Sigmoid colon (tissue), 6 donors: ENCODE measurements at regions not wholly inside any gene's neighbourhood (a gene's known extent, or its start where the extent isn't known, plus 50 kb on each side); places are given as distances from the start of the nearest gene placed in this dataset.

ENCODE experiments used
- DNase-seq: peaks from one replicate; pipeline ENCODE4 v3.0.0-alpha.2; 2019
- H3K27ac ChIP-seq, 4 donors: fragments of 200-600 bp; sonication (generic); one replicate each; pipeline ENCODE4 v1.5.1; 2016 to 2019; ENCODE audit warnings: mild to moderate bottlenecking in 1 of 4
- H3K27me3 ChIP-seq, 3 donors: fragments of 200-600 bp; sonication (generic); one replicate each; pipeline ENCODE4 v1.5.1; 2019; ENCODE audit warnings: mild to moderate bottlenecking in 1 of 3
- H3K36me3 ChIP-seq, 4 donors: fragments of 200-600 bp; sonication (generic); one replicate each; pipeline ENCODE4 v1.5.1; 2016 to 2019
- H3K4me1 ChIP-seq, 4 donors: fragments of 200-600 bp; sonication (generic); one replicate each; pipeline ENCODE4 v1.5.1; 2017 to 2019
- H3K4me3 ChIP-seq, 4 donors: fragments of 200-600 bp; sonication (generic); one replicate each; pipeline ENCODE4 v1.5.1; 2017 to 2019; ENCODE audit warnings: mild to moderate bottlenecking in 2 of 4, moderate library complexity in 1 of 4
- H3K9me3 ChIP-seq, 4 donors: fragments of 200-600 bp in 3 of 4; sonication (generic) in 3 of 4; one replicate each; pipeline versions ENCODE4 v1.5.1 to v1.6.1; 2013 to 2019
- CTCF ChIP-seq, 4 experiments: fragments of 450-650 bp in 3 of 4; fragments of 200-600 bp in 1 of 4; IDR thresholded peaks; one replicate each; pipeline ENCODE4 v1.5.1; 2016 to 2019; ENCODE audit warnings: antibody characterized with exemption in 4 of 4, mild to moderate bottlenecking in 3 of 4, moderate library complexity in 2 of 4
- EP300 ChIP-seq, 4 donors: sonication (generic); formaldehyde crosslinking; IDR thresholded peaks; one replicate each; pipeline ENCODE4 v1.6.1; 2017; ENCODE audit warnings: antibody characterized with exemption in 4 of 4
- POLR2A ChIP-seq, 2 donors: fragments of 450-650 bp; IDR thresholded peaks; one replicate each; pipeline ENCODE4 v1.6.1; 2016; ENCODE audit warnings: antibody characterized with exemption in 2 of 2, mild to moderate bottlenecking in 2 of 2, moderate library complexity in 2 of 2
- POLR2AphosphoS5 ChIP-seq, 4 donors: sonication (generic); formaldehyde crosslinking; IDR thresholded peaks; one replicate each; pipeline ENCODE4 v1.6.1; 2017; ENCODE audit warnings: antibody characterized with exemption in 4 of 4
- WGBS, 2 donors: extraction: QIAGEN DNeasy Blood & Tissue Kit; methylation state at CpG; one replicate each; pipeline ENCODE4 v1.1.7; 2013; 5-methylcytosine and 5-hydroxymethylcytosine counted together
- intact Hi-C: fragments of 100-400 bp; cut with DNase I; formaldehyde crosslinking; loops from one replicate; pipeline ENCODE4 v1.15.1; 2023
- donor health status: healthy with polysubstance abuse.
- donor health status: healthy.

GRCh38 chr3:170730071-170730812 lies 139.8 kb downstream of the RPL22L1 start:
- H3K36me3 ChIP-seq: no peaks in the 10 kb centered on the region
- H3K4me1 ChIP-seq: no peaks in the 10 kb centered on the region
- no peaks in the 10 kb centered on the region for H3K9me3 ChIP-seq
- H3K27ac ChIP-seq: no peak overlapping the region
- no peaks in the 10 kb centered on the region for H3K27me3 ChIP-seq
- no peak for TF ChIP-seq POLR2AphosphoS5 (IDR thresholded peaks at IDR 0.05)
- no peak for TF ChIP-seq EP300 (IDR thresholded peaks at IDR 0.05)
- TF ChIP-seq POLR2A (IDR thresholded peaks at IDR 0.05): no peak
- no peak for TF ChIP-seq CTCF (IDR thresholded peaks at IDR 0.05)
- intact Hi-C loops: no loop called here
- DNase-seq: no peak
- no peak overlapping the region for H3K4me3 ChIP-seq
- WGBS, 2 donors: 84 to 89% methylated on average over 4 of the region's 4 CpGs

- Histone ChIP-seq H3K36me3 (no peaks in the 10 kb centered on the region), H3K4me1 (no peaks in the 10 kb centered on the region), H3K4me3 (no peak overlapping the region), H3K27me3 (no peaks in the 10 kb centered on the region), H3K9me3 (no peaks in the 10 kb centered on the region), H3K27ac (no peak overlapping the region)
- intact Hi-C loops: no loop called here
- no peak for TF ChIP-seq CTCF (IDR thresholded peaks at IDR 0.05)
- TF ChIP-seq POLR2AphosphoS5 (IDR thresholded peaks at IDR 0.05): no peak
- no peak for TF ChIP-seq EP300 (IDR thresholded peaks at IDR 0.05)
- TF ChIP-seq POLR2A (IDR thresholded peaks at IDR 0.05): no peak
- WGBS, 2 donors: 93% methylated on average over 3 of the region's 3 CpGs
- DNase-seq: no peak
Measured at GRCh38 chr3:170728181-170728580, 141.8 kb downstream of the RPL22L1 start.

- 91 to 97% methylated on average over 3 of the region's 3 CpGs for WGBS, 2 donors
- intact Hi-C loops: no loop called here
- Histone ChIP-seq H3K36me3 (no peaks in the 10 kb centered on the region), H3K4me3 (no peak overlapping the region), H3K27me3 (no peaks in the 10 kb centered on the region), H3K4me1 (no peaks in the 10 kb centered on the region), H3K27ac (no peak overlapping the region), H3K9me3 (no peaks in the 10 kb centered on the region)
- no peak for DNase-seq
- TF ChIP-seq POLR2AphosphoS5 (IDR thresholded peaks at IDR 0.05) (no peak), POLR2A (IDR thresholded peaks at IDR 0.05) (no peak), EP300 (IDR thresholded peaks at IDR 0.05) (no peak), CTCF (IDR thresholded peaks at IDR 0.05) (no peak)
Measured at GRCh38 chr3:170727754-170728153, 141.9 kb upstream of the SLC7A14 start.

GRCh38 chr3:170726976-170727661 lies 141.2 kb upstream of the SLC7A14 start:
- 77 to 82% methylated on average over 2 of the region's 2 CpGs for WGBS, 2 donors
- intact Hi-C loops: no loop called here
- no peak for DNase-seq
- H3K27me3 ChIP-seq: no peaks in the 10 kb centered on the region
- H3K4me3 ChIP-seq: no peak overlapping the region
- no peak for TF ChIP-seq POLR2AphosphoS5 (IDR thresholded peaks at IDR 0.05)
- no peak for TF ChIP-seq CTCF (IDR thresholded peaks at IDR 0.05)
- TF ChIP-seq POLR2A (IDR thresholded peaks at IDR 0.05): no peak
- H3K36me3 ChIP-seq: no peaks in the 10 kb centered on the region
- H3K4me1 ChIP-seq: no peaks in the 10 kb centered on the region
- peak overlapping the region in 1 of 4 donors; percentile 25 for H3K27ac ChIP-seq
- H3K9me3 ChIP-seq: no peaks in the 10 kb centered on the region
